Epidermal melanocyte (primary cell): ENCODE measurements at regions not wholly inside any gene's neighbourhood (a gene's known extent, or its start where the extent isn't known, plus 50 kb on each side); places are given as distances from the start of the nearest gene placed in this dataset.

Experiments
- DNase-seq: peaks from one replicate; pipeline ENCODE4 v3.0.0; 2011; ENCODE audit warnings: low spot score; ENCODE audit not compliant: insufficient read length

GRCh38 chr18:47343291-47343690 is 91.8 kb upstream of the SKOR2 start:
- DNase-seq, result no peak

GRCh38 chr18:47342566-47342965 is 91.1 kb upstream of the SKOR2 start:
- DNase-seq, result no peak

- no peak for DNase-seq
Measured at GRCh38 chr18:47341678-47342077, 90.2 kb upstream of the SKOR2 start.

- DNase-seq, result no peak
Measured at GRCh38 chr18:47334966-47335365, 83.5 kb upstream of the SKOR2 start.

GRCh38 chr18:47333926-47334635 is 82.6 kb upstream of the SKOR2 start:
- DNase-seq, result no peak

- DNase-seq, result no peak
Measured at GRCh38 chr18:47331641-47332040, 80.2 kb upstream of the SKOR2 start.

GRCh38 chr18:47331026-47331425 is 79.6 kb upstream of the SKOR2 start:
- no peak for DNase-seq

- no peak for DNase-seq
Measured at GRCh38 chr18:47323158-47323557, 71.7 kb upstream of the SKOR2 start.

GRCh38 chr18:47321815-47322214 is 70.4 kb upstream of the SKOR2 start:
- DNase-seq, result no peak

GRCh38 chr18:47317824-47318508 is 66.5 kb upstream of the SKOR2 start:
- no peak for DNase-seq

GRCh38 chr18:47316924-47317323 is 65.5 kb upstream of the SKOR2 start:
- DNase-seq, result no peak

- no peak for DNase-seq
Measured at GRCh38 chr18:47313901-47314300, 62.4 kb upstream of the SKOR2 start.

- DNase-seq, result no peak
Measured at GRCh38 chr18:47311585-47311984, 60.1 kb upstream of the SKOR2 start.
